ENCODE measurements at regions not wholly inside any gene's neighbourhood (a gene's known extent, or its start where the extent isn't known, plus 50 kb on each side); places are given as distances from the start of the nearest gene placed in this dataset.
"Not testable (repeated sequence)": the region's sequence is repeated elsewhere in the genome, so short reads cannot be mapped to it uniquely, and the experiment has no call there.

DNA sequence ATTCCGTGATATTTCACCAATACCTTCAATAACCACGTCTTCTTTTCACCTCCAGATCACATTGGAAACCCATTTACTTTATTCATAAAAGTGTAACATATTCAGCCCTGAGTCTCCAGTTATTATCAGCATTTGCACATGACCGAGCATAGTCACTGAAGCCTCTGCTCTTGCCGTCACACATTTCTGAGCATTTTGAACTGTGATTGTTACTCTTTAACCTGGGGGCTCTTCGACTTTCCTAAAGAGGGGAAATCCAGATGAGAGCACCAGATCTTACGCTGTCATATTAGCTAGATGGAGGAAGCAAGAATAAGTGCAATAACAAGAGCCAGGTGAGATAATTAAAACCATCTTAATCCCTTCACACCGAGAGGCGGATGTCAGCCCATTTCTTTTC is 260.0 kb upstream of the NRP1 start:
- Histone ChIP-seq H3K4me1 (ENCODE audit: insufficient read depth, low read length) (peaks cover 13% of the 10 kb centered on the region), H2AFZ (ENCODE audit: low read depth, low read length) (no peak overlapping the region), H3K4me3 (ENCODE audit: low read length) (no peak overlapping the region), H3K36me3 (ENCODE audit: insufficient read depth, low read length) (no peaks in the 10 kb centered on the region), H3K27me3 (ENCODE audit: insufficient read depth, low read length) (no peaks in the 10 kb centered on the region), H3K9me3 (ENCODE audit: low read length) (no peaks in the 10 kb centered on the region)

DNA sequence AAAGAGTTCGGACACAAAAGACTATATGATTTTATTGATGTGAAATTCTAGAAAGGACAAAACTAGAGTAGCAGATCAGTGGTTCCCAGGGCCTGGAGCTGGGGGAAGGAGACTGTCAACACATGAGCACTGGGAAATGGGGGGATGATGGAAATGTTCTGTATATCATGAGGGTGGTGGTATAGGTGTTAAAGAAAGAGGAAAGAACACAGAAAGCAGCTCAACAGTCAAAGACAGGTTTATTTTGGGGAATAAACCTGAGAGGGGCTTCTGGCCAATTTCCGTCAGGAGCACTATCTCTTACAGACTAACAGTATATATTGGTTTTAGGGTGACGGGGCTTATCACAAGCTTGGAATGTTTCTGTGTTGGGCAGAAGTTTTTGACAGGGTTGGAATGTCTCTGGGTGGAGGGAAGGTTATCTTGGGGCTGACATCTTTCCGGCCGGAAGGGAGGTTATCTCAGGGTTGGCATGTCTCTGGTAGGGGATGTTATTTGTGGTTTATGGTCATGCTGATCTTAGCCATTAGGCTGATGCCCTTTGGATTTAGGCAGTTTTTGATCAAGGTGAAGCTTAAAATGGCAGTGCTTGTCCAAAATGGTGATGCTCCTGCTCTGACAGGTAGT is 254.6 kb upstream of the NRP1 start:
- Histone ChIP-seq H2AFZ (ENCODE audit: low read depth, low read length) (no peak overlapping the region), H3K4me1 (ENCODE audit: insufficient read depth, low read length) (peaks cover 5% of the 10 kb centered on the region), H3K9me3 (ENCODE audit: low read length) (peaks cover 5% of the 10 kb centered on the region), H3K27me3 (ENCODE audit: insufficient read depth, low read length) (no peaks in the 10 kb centered on the region), H3K4me3 (ENCODE audit: low read length) (no peak overlapping the region), H3K36me3 (ENCODE audit: insufficient read depth, low read length) (no peaks in the 10 kb centered on the region)

DNA sequence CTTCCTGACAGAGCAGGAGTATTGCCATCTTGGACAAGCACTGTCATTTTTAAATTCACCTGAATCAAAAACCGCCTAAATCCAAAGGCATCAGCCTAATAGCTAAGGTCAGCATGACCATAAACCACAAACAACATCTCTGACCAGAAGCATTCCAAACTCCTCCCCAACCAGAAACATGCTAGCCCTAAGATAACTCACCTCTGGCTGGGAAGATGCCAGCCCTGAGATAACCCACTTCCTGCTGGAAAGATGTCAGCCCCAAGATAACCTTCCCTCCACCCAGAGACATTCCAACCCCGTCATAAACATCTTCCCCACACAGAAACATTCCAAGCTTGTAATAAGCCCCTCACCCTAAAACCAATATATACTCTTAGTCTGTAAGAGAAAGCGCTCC is 250.1 kb upstream of the NRP1 start:
- not testable (repeated sequence) for H3K36me3 ChIP-seq (ENCODE audit: insufficient read depth, low read length)

DNA sequence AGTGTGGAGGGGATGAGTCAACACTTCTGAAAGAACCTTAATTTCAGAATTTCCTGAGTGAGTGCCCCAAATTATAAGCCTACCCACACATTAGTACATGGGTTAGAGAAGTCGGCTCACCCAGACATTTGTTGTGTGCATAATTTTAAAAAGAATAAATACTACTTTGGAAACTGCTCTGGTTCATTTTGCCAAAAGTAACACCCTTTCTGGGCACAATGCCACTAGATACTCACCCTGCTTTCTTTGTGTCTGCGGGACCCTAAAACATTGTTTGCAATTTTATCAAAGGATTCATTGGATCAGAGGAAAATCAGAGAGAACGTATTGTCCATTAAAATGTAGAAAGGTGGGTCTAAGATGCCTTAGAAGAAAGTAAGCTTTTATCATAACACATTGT is 245.5 kb upstream of the NRP1 start:
- no peak overlapping the region for H2AFZ ChIP-seq (ENCODE audit: low read depth, low read length)

More for the DNA sequence above, 250.1 kb upstream of the NRP1 start:
- not testable (repeated sequence) for H3K27me3 ChIP-seq (ENCODE audit: insufficient read depth, low read length); H2AFZ ChIP-seq (ENCODE audit: low read depth, low read length); H3K9me3 ChIP-seq (ENCODE audit: low read length); H3K4me1 ChIP-seq (ENCODE audit: insufficient read depth, low read length); H3K4me3 ChIP-seq (ENCODE audit: low read length)

DNA sequence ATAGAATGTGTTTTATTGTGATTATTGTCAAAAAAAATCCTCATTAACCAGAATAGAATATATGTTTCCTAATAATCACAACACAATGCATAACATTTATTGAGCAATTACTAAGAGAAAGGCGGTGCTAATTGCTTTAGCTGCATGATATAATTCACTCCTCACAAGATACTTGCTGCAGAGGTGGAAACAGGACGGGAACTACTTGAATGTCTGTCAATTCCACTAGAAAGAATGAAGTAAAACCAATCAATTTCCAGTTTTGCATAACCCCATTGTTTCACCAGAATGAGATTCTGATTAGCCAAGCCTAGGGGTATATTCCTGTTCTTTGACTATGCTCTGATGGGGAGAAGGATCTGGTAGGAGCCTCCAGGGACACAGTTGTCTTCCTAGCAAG is 239.1 kb upstream of the NRP1 start:
- Histone ChIP-seq H3K27me3 (ENCODE audit: insufficient read depth, low read length) (no peaks in the 10 kb centered on the region), H3K4me1 (ENCODE audit: insufficient read depth, low read length) (no peaks in the 10 kb centered on the region), H3K4me3 (ENCODE audit: low read length) (no peak overlapping the region), H2AFZ (ENCODE audit: low read depth, low read length) (no peak overlapping the region), H3K36me3 (ENCODE audit: insufficient read depth, low read length) (no peaks in the 10 kb centered on the region), H3K9me3 (ENCODE audit: low read length) (no peaks in the 10 kb centered on the region)

More for the DNA sequence above, 245.5 kb upstream of the NRP1 start:
- no peaks in the 10 kb centered on the region for H3K4me1 ChIP-seq (ENCODE audit: insufficient read depth, low read length)
- H3K27me3 ChIP-seq (ENCODE audit: insufficient read depth, low read length) = no peaks in the 10 kb centered on the region
- H3K9me3 ChIP-seq (ENCODE audit: low read length) = peaks cover 2% of the 10 kb centered on the region
- H3K4me3 ChIP-seq (ENCODE audit: low read length) = no peak overlapping the region
- no peaks in the 10 kb centered on the region for H3K36me3 ChIP-seq (ENCODE audit: insufficient read depth, low read length)

DNA sequence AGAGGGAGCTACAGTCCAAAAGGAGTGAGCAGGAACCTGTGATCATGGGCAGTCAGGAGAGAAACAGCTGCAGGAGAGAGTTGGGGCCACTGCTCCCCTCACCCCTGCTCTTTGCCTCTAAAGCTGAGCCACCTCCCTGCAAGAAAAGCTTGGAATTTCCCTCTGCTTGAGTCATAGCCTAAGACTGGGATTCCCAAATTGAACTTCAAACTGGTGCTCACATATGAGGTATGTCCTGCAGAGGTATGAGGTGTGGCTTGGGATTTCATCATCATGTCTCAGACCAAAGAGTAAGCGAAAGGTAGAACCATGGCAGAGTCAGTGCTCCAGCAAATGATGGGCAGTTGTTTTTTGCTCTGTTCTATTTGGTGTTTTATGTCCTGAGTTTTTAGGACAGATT is 237.1 kb upstream of the NRP1 start:
- no peaks in the 10 kb centered on the region for H3K27me3 ChIP-seq (ENCODE audit: insufficient read depth, low read length)
- H3K4me1 ChIP-seq (ENCODE audit: insufficient read depth, low read length) = no peaks in the 10 kb centered on the region
- H3K9me3 ChIP-seq (ENCODE audit: low read length) = no peaks in the 10 kb centered on the region
- no peak overlapping the region for H2AFZ ChIP-seq (ENCODE audit: low read depth, low read length)
- no peak overlapping the region for H3K4me3 ChIP-seq (ENCODE audit: low read length)
- no peaks in the 10 kb centered on the region for H3K36me3 ChIP-seq (ENCODE audit: insufficient read depth, low read length)

DNA sequence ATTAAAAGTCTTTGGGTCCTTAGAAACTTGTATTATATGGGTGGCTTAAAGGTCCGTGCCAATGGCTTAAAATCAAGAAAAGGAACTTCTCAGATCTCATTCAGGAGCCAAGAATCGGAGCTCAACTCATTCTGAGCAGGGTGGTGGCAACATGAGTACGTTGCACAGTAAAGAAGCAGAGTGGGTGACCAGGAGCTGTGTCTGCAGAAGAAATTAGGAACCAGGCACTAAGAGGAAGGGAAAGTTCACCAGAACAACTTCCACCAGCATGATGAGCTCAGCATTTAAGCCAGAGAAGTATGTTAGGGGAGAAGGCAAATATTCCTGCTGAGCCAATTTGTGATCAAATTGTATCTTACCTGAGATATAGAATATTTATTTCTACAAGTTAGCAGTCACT is 236.0 kb upstream of the NRP1 start:
- H3K27me3 ChIP-seq (ENCODE audit: insufficient read depth, low read length) = no peaks in the 10 kb centered on the region
- H2AFZ ChIP-seq (ENCODE audit: low read depth, low read length) = no peak overlapping the region
- no peaks in the 10 kb centered on the region for H3K9me3 ChIP-seq (ENCODE audit: low read length)
- H3K4me1 ChIP-seq (ENCODE audit: insufficient read depth, low read length) = peaks cover 10% of the 10 kb centered on the region
- no peaks in the 10 kb centered on the region for H3K36me3 ChIP-seq (ENCODE audit: insufficient read depth, low read length)
- H3K4me3 ChIP-seq (ENCODE audit: low read length) = no peak overlapping the region

DNA sequence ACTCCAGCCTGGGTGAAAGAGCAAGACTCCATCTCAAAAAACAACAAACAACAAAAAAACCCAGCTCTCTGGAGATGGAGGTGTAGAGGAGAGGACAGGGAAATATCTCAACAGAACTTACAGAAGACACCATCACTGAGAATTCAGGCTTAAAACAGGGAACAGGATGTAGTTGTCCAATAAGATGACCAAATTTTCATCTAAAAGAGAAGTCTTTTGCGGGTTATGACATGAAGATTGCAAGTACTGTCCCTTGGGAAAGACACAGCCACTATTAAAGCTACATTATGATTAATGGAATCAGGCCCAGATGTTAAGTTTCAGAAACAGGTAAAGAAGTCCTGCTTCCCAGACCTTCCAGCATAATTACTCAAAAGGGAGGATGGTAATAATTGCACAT is 235.2 kb upstream of the NRP1 start:
- peaks cover 13% of the 10 kb centered on the region for H3K4me1 ChIP-seq (ENCODE audit: insufficient read depth, low read length)
- H3K4me3 ChIP-seq (ENCODE audit: low read length) = no peak overlapping the region
- H3K36me3 ChIP-seq (ENCODE audit: insufficient read depth, low read length) = no peaks in the 10 kb centered on the region
- no peaks in the 10 kb centered on the region for H3K9me3 ChIP-seq (ENCODE audit: low read length)
- no peak overlapping the region for H2AFZ ChIP-seq (ENCODE audit: low read depth, low read length)
- no peaks in the 10 kb centered on the region for H3K27me3 ChIP-seq (ENCODE audit: insufficient read depth, low read length)

DNA sequence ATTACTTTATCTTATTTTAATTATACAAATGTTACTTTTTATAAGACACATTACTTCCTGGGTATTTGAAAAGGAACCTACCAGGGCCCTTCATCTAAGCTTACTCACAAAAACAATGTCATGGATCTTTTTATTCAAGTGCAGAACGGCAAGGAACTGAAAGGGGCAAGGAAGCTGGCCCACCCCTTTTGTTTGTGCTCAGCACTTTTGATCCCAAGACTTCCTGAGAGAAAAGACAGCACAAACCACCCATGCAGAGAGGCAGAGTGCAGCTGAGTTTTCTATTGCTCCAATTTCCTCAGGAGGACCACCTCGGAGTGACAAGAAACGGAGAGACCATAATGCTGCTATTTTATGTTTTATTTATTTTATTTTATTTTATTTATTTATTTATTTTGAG is 232.0 kb upstream of the NRP1 start:
- no peak overlapping the region for H2AFZ ChIP-seq (ENCODE audit: low read depth, low read length)
- H3K4me1 ChIP-seq (ENCODE audit: insufficient read depth, low read length) = peaks cover 13% of the 10 kb centered on the region
- no peaks in the 10 kb centered on the region for H3K9me3 ChIP-seq (ENCODE audit: low read length)
- no peak overlapping the region for H3K4me3 ChIP-seq (ENCODE audit: low read length)
- no peaks in the 10 kb centered on the region for H3K27me3 ChIP-seq (ENCODE audit: insufficient read depth, low read length)
- H3K36me3 ChIP-seq (ENCODE audit: insufficient read depth, low read length) = no peaks in the 10 kb centered on the region

DNA sequence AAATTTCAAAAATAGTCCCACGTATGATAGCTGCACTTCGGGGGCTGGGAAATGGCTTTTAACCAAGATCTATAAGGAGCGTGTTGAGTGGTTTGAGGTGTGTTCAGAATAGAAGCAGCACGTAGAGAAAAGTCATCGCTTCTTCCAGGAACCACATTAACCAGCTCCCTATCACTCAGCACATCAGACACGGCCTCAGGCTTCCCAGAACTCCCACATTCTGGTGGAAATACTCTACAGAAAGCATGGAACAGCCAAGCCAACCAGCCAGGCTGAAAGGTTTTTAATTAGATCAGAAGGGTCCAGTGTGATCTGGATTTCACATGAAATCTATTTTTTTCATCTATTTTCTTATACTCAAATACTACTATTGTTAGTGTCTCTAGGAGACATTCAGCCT is 231.5 kb upstream of the NRP1 start:
- no peaks in the 10 kb centered on the region for H3K36me3 ChIP-seq (ENCODE audit: insufficient read depth, low read length)
- H3K4me1 ChIP-seq (ENCODE audit: insufficient read depth, low read length) = peaks cover 13% of the 10 kb centered on the region
- no peaks in the 10 kb centered on the region for H3K9me3 ChIP-seq (ENCODE audit: low read length)
- H3K27me3 ChIP-seq (ENCODE audit: insufficient read depth, low read length) = no peaks in the 10 kb centered on the region
- H2AFZ ChIP-seq (ENCODE audit: low read depth, low read length) = no peak overlapping the region
- no peak overlapping the region for H3K4me3 ChIP-seq (ENCODE audit: low read length)

DNA sequence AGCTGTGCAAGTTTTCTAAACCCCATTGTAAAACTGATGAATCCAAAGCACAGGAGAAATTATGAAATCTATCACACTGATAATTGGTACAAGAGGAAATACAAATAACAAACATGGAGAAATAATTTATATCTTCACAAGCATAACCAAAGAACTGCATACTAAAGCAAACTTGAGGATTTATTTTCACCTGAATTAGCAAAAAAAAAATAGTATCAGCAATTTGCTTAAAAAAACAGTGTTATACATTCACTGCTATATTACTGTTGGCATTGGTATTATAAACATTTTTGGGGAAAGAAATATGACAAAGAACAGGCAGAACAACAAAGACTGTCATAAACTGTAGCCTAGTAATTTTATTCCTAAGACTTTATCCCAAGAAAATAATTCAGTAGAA is 230.8 kb upstream of the NRP1 start:
- Histone ChIP-seq H3K4me3 (ENCODE audit: low read length) (no peak overlapping the region), H3K9me3 (ENCODE audit: low read length) (no peaks in the 10 kb centered on the region), H3K27me3 (ENCODE audit: insufficient read depth, low read length) (no peaks in the 10 kb centered on the region), H2AFZ (ENCODE audit: low read depth, low read length) (no peak overlapping the region), H3K4me1 (ENCODE audit: insufficient read depth, low read length) (peaks cover 13% of the 10 kb centered on the region), H3K36me3 (ENCODE audit: insufficient read depth, low read length) (no peaks in the 10 kb centered on the region)

DNA sequence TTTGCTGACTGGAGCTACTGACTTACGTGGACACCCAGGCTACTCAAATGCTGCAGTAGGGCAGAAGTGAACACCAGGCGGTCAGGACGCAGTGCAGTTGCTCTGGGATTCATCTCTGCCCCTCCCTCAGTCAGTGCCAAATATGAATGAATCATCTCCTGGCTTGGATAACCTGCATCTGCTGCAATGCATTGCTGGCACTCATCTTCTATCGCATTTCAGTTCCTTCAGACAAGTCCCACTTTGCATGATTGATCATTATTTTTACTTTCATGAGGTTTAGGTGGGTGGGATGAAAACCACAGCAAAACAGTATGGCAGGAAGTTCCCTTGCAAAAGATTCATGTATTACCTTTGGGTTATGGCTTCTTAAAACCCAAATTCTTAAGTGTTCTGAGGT is 224.6 kb upstream of the NRP1 start:
- no peaks in the 10 kb centered on the region for H3K36me3 ChIP-seq (ENCODE audit: insufficient read depth, low read length)
- H2AFZ ChIP-seq (ENCODE audit: low read depth, low read length) = no peak overlapping the region
- peaks cover 3% of the 10 kb centered on the region for H3K9me3 ChIP-seq (ENCODE audit: low read length)
- H3K4me3 ChIP-seq (ENCODE audit: low read length) = no peak overlapping the region
- no peaks in the 10 kb centered on the region for H3K27me3 ChIP-seq (ENCODE audit: insufficient read depth, low read length)
- peaks cover 9% of the 10 kb centered on the region for H3K4me1 ChIP-seq (ENCODE audit: insufficient read depth, low read length)

DNA sequence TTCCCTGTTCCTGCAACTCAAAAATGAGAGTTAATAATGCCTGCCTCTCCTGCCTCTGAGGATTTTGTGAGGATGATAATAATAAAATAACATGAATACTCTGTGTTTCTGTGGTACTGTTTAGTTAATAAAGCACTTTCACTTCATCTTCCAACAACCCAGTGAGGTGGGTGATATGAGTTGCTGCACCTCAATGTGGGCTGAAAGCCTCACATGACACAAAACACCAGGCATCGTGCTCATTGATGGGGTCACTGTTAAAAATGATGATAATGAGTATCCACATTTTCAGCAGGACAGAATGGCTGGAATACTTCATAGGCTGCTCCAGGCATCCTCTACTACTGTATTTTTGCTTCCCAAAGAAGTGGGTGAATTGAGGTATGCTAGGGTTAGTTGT is 222.8 kb upstream of the NRP1 start:
- H3K4me3 ChIP-seq (ENCODE audit: low read length) = no peak overlapping the region
- no peak overlapping the region for H2AFZ ChIP-seq (ENCODE audit: low read depth, low read length)
- H3K27me3 ChIP-seq (ENCODE audit: insufficient read depth, low read length) = no peaks in the 10 kb centered on the region
- H3K9me3 ChIP-seq (ENCODE audit: low read length) = peaks cover 3% of the 10 kb centered on the region
- H3K4me1 ChIP-seq (ENCODE audit: insufficient read depth, low read length) = peaks cover 21% of the 10 kb centered on the region
- H3K36me3 ChIP-seq (ENCODE audit: insufficient read depth, low read length) = no peaks in the 10 kb centered on the region

DNA sequence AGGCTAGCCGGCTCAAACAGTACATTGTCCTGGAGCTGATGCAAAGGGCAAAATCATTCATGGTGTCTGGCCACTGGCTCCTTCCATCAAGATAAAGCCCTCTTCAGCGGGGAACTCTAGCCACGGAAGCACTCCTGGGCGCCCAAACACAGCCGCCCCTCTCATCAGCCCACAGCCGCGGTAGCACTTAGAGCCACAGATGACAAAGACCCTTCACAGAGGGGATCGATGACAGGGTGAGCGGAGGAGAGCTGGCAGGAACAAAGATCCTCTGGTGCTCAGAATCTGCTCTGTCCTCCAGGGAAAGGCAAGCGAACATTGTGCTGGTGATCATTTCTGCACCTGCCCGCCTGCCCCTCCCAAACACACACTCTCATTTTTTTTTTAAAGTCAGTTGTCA is 222.2 kb upstream of the NRP1 start:
- Histone ChIP-seq H2AFZ (ENCODE audit: low read depth, low read length) (no peak overlapping the region), H3K4me3 (ENCODE audit: low read length) (no peak overlapping the region), H3K9me3 (ENCODE audit: low read length) (peaks cover 3% of the 10 kb centered on the region), H3K4me1 (ENCODE audit: insufficient read depth, low read length) (peaks cover 21% of the 10 kb centered on the region), H3K36me3 (ENCODE audit: insufficient read depth, low read length) (no peaks in the 10 kb centered on the region), H3K27me3 (ENCODE audit: insufficient read depth, low read length) (no peaks in the 10 kb centered on the region)

Data from neuron (in vitro differentiated cells).